ENCODE measurements at regions not wholly inside any gene's neighbourhood (a gene's known extent, or its start where the extent isn't known, plus 50 kb on each side); places are given as distances from the start of the nearest gene placed in this dataset.

GRCh38 chr6:91464201-91464600 lies 877.3 kb upstream of the MAP3K7 start:
- no peak for TF ChIP-seq USF2 (IDR thresholded peaks at IDR 0.05)
- no peak for TF ChIP-seq ZNF302 (CRISPR knock-in tag; IDR thresholded peaks at IDR 0.05)
- no peak for TF ChIP-seq PHF8 (IDR thresholded peaks at IDR 0.05; ENCODE audit: borderline replicate concordance, low read depth)
- no peak for TF ChIP-seq CTCF (IDR thresholded peaks at IDR 0.05)
- TF ChIP-seq GATA3 (IDR thresholded peaks at IDR 0.05; ENCODE audit: borderline replicate concordance), result no peak
- TF ChIP-seq POLR2A (IDR thresholded peaks at IDR 0.05; ENCODE audit: low read length), result no peak
- no peak for TF ChIP-seq EHF (CRISPR knock-in tag; IDR thresholded peaks at IDR 0.05)
- no peak for TF ChIP-seq RCOR1 (IDR thresholded peaks at IDR 0.05; ENCODE audit: low read depth, low read length)
- no peak for TF ChIP-seq ZFP36 (IDR thresholded peaks at IDR 0.05; ENCODE audit: borderline replicate concordance, partially characterized antibody)
- TF ChIP-seq EP300 (IDR thresholded peaks at IDR 0.05), result no peak
- no peak for TF ChIP-seq SMC3 (IDR thresholded peaks at IDR 0.05)
- no peak for TF ChIP-seq CHD4 (IDR thresholded peaks at IDR 0.05; ENCODE audit: borderline replicate concordance)
